NCI-H1417 (cell line): ENCODE measurements at regions not wholly inside any gene's neighbourhood (a gene's known extent, or its start where the extent isn't known, plus 50 kb on each side); places are given as distances from the start of the nearest gene placed in this dataset.

Source experiments
- DNase-seq, 3 experiments: peaks; one replicate each; lab custom pipeline; 2025; lab: John Stamatoyannopoulos, UW

DNA sequence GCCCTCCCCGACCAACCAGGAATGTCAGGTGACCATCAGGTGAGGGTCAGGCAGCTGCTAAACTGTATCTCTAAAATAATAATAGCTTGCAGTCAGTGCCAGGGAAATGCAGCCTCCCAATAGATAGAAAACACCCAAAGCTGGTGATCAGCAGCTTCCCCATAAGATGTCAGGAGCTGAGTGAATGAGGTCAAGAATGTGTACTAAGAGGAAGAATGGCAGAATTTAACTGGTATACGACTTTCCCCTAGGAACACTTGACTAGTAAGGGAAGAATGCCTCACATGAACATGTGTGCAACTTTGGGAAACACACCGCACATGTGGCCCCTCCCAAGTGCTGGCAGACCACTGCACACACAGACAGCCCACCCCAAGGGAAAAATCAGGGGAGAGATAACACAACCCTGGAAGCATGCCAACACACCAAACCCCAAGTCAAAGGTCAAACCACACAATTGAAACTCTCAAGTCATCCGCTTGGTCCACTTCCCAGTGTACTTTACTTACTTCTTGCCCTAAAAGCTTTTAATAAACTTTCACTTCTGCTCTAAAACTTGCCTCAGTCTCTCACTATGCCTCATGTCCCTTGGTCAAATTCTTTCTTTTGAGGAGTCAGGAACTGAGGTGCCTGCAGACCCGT is 806.5 kb downstream of the OTOL1 start:
- no peak for DNase-seq

DNA sequence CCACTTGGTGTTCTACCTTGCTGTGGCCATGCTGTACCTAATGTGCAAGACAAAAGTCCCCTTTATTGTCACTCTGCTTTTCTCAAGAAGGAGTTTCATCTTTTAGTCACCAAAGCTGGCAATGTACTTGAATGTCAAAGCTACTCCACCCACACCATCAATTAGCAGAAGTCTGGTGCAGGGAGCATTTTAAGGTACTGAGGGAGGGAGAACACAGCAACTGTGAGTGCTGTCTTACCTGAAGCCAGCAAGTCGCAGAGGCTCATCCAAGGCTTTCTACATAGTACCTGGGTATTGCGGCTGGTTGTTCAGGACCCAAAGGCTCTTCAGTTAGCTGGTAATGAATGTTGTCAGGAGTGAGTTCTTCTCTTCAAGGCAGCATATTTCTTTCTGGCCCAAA is 820.4 kb downstream of the OTOL1 start:
- no peak for DNase-seq

DNA sequence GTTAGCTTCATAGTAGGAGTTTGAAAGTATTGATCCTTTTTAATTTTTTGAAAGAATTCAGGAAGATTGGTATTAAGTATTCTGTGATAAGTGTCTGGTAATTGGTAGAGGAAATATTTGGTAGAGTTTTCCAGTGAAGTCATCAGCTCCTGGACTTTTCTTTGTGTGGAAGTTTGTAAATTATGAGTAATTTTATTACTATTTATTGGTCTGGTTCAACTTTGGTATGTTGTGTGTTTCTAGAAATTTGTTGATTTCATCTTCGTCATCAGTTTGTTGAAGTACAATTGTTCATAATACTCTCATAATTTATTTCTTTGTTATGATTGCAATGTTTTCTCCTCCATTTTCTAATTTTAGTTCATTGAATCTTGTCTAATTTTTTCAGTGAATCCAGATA is 832.0 kb downstream of the OTOL1 start:
- no peak for DNase-seq

DNA sequence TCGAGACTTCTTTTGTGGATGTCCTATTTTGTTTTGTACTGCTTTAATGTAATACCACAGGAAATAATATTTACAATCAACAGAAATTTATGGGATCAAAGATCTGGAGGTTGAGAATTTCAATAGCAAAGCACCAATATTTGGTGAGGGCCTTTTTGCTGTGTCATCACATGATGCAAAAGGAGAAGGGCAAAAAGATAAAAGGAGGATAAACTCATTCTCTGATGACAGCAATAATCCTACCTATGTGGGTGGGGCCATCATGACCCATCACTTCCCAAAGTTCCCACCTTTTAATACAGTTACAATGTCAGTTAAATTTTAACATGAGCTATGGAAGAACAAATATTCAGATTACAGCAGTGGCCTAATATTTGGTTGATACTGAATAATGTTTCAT is 832.9 kb downstream of the OTOL1 start:
- DNase-seq = no peak

DNA sequence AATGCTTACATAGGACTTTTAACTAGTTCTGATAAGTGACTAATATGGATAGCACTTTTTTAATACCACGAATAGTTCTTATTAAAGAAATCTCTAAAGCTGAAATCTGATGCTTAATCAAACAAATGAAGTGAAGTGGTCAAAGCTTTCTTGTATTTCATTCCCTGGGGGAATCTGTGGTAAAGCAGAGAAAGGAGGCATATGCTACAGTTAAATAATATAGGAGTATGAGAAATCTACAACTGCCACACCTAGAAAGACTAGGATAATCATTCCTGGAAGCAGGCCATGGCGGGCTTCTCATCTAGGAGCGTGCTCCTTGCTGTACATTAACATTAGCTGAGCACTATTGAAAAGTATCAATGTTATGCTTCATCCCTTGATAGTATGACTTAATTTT is 835.7 kb downstream of the OTOL1 start:
- no peak for DNase-seq

DNA sequence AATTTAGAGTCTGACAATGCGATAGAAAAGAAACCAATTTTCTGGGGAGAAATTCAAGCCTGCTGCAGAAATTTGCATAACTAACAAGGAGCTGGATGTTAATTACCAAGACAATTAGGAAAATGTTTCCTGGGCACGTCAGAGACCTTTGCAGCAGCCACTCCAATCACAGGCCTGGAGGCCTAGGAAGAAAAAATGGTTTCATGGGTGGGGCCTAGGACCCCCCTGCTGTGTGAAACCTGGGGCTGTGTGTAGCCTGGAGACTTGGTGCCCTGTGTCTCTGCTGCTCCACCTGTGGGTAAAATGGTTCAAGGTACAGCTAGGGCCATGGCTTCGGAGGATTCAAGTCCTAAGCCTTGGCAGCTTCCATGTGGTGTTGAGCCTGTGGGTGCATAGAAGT is 837.9 kb downstream of the OTOL1 start:
- no peak for DNase-seq

DNA sequence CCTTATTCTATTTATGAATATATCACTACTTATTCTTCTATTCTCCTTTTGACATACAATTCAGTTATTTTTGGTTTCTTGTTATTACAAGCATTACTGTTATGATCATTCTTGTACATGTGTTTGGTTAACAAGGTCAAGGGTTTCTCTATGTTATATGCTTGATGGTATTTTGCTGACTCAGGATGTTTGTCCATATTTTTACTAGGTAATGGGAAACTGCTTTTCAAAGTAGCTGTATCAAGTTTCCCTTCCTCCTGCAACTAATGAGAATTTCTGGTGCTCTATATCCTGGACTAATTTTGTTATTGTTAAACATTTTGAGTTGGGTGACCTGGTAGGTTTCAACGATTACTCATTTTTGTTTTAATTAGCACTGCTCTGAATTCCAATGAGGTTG is 841.0 kb downstream of the OTOL1 start:
- no peak for DNase-seq

DNA sequence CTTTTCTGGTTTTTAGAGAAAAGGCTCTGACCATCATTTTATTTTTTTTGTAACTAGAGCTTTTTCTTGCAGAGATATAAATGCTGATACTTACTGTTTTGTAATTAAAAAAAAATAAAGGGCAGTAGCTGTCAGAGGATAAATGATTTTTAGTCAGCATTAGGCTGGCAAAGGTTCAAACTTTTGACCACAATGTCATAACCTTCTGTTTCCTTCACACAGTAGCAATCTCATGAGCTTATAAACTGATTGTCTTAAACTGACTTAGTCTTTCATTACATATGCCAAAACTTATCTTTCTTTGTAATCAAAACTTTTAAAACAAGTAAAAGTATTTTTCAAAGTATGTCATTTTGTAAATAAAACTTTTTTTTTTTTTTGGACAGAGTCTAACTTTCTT is 841.9 kb downstream of the OTOL1 start:
- DNase-seq = no peak

DNA sequence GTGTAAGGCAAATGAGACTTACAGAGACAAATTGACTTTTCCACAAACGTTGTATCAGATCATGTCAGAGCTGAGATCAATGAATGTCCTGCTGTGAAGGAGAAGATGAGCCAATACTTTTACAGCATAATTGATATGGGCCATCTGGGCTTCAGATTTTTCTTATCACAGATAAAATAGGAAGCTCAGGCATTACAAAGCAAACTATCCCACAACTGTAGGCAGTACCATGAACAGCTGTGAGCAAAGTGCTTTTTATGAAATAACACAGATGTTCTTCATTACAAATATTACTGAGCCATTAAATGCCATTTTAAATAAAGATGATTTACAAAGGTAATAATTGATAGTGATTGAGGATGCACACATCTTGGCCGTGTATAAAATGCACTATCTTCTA is 852.3 kb downstream of the OTOL1 start:
- DNase-seq = no peak

DNA sequence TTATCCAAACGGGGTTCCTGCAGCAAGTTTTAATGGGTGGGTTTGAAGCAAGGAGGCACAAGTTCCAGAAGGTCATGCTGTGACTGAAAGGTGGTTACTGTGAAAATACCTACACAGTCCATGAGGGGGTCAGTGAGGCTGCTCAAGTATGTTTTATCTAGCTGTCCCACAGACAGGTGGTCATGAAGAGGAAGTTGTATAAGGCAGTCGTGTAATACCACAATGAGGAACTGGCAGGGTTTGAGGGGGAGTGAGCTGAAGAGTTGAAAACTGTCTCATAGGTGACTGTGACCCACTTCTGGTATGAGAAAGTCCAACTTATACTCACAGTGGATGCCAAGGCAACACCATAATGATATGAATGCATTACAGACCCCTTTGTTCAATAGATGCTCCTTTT is 856.8 kb downstream of the OTOL1 start:
- DNase-seq = no peak

DNA sequence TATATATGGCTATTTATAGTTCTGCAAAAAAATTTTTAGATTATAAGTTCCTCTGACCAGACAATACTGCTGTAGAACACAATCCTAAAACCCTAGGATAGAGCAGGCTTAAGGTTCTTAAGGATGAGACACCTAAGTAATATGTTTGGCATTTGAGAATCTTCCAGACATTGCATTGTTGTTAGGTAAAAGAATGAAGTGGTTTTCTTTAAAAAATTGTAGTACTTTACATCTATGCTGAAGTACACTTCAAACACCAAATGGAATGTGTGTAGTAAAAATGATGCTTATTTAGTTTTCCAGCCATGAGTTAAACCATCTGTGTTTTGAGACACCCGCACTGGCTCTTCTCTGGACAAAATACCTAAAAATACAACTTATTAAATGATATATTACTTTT is 857.7 kb downstream of the OTOL1 start:
- no peak for DNase-seq

DNA sequence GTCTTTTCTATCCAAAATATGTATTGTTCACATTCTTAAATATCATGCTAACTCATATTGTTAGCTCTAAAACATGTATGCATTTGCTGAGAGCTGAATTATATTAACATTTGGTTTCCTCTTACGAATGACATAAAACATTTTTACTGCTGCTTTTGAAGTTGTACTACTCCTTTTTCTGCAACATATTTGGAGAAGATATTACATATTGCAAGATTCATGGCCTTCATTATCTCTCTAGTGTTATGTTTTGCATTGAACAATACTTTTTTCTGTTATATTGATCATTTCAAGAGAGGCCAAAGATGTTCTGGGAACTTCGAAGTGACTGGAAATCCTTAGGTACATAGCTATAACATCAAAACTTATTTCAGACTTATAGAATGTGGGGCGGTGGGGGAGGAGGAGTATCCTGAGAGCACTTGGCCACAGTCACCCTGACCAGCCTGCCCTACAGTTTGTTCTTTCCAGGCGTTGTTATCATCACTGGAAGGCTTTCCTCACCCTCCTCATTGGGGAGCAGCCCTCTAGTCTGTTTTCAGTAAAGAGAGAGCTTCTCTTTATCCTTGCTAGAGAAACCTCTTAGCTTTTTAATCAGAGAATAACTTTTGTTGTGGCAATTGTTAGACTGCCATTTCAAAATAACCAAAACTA is 868.6 kb downstream of the OTOL1 start:
- no peak for DNase-seq

DNA sequence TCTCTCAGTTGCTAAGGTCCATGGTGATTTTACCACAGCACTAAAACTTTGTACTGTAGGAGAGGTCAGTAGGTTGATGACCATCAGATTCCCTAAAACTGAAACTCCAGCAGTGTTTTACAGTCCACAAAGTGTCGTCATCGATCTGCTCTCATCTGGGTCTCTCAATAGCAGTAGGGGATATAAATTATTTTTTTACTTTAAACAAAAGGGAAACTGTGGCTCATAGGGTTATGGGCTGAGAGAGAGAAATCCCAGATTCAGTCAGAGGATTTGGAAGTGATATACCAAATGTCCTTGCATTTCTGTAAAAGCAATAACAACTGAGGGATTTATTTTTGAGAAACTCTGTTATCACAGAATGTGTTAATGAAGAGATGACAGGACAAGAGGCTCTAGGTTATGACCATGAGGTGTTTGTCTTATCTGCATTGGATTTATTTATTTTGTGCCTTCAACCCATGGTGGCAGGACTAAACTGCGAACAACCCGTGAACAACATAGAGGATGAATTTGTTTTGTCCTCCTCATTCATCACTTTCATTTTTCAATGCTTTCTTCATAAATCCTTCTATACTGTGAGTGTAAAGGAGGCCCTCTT is 869.7 kb downstream of the OTOL1 start:
- no peak for DNase-seq

DNA sequence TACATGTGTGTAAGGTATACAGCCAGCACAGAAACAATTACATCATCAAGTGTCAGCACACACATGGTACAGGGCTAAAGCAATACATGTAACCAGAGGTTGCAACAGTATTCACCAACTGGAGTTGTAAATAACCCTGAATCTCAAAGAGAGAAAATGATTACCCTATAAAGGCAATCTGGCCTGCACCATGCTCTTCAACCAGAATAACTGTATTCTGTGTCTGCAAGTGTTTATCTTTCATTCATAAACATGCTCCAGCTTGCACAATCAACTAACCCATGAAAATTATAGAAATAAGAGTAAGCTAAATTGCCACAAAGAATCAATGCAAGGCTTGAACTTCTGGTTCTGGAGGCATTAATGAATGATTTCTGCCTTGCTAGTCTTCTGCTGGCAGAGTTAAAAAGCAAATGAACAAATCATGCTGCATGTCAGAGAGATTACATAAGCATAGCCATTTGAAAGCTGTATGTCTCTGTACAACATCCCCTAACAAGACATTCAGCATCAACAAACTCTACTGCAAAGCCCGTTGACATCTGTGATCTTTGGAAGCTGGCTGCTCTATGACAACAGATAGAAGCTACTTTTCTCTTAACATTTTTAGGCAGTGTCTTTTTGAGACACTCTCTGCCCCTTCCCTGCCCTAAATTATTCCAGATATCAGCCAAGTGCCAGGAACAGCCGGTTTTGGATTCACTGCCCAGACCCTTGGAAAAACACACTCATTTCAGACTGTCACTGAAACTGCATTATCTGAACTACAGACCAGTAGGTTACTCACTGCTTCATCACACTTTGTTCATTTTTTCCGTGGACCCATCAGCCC is 871.0 kb downstream of the OTOL1 start:
- DNase-seq = peak in 1 of 3 experiments; percentile 30

DNA sequence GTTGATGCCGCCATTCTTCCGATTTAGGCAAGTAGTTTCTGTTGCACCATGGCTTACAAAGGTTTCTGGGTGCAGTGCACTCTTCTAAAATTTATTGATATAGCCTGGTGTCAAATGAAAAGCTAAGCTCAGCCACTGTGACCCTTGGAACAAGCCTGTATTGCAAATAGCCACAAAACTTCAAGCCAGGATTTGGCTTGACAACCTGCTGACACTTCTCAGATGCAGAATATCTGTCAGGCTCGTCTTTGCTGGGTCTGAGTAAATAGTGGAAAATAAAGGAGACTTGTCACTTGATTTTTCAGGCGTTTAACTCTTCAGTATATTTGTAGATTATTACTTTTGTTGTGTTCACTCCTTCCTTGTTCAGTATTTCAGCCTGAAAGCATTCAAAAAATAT is 871.8 kb downstream of the OTOL1 start:
- DNase-seq = no peak

DNA sequence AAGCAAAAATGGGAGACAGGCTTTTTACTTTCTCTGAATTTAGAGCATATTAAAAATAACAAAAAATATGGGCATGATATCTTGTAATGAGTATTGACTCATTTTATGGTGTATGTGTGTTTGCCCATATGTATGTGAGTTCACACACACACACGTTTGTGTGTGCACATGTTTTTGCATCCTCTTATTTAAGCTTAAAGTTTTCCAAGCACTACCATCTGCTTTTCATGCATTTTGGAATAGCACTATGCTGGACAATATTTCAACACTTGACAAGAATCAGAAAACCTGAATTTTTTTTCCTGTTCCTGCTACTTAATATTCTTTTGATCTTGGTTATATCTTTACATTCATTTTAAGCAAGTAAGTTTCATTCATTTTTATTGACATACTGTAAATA is 872.7 kb downstream of the OTOL1 start:
- no peak for DNase-seq

DNA sequence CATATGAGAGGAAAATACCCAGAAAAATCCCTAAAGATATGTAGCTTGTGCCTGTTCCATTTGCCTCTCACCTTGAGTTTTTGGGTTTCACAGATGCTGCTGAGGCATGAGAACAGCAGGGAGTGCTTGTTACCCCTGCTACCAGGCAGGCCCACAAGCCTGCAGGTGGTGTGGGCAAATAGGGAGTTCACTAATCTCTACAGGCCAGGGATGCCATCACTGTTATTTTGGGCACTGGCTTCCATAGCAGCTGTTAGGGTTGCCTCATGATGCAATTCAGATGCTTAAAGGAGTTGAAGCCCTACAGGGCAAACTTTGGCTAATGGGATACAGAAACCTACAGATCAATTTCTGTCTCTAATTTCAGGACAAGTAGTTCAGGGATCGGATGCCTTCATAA is 873.5 kb downstream of the OTOL1 start:
- no peak for DNase-seq

DNA sequence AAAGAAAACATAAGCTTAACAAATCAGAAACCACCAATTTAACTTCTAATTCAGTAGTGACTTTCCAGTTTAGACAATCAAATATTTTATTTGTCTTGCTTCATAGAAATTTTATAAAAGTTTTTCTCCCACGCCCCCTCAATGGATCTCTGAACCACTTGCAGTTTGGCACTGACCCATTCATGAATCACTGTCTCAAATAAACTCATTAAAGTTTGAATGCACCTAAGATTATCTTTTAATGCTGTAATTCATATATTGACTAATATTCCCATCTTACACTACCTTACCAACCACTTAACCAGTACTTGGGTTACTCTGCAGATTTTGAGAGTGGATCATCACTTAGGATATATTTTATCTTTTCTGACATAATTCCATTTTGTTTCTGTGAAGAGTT is 880.2 kb downstream of the OTOL1 start:
- no peak for DNase-seq

DNA sequence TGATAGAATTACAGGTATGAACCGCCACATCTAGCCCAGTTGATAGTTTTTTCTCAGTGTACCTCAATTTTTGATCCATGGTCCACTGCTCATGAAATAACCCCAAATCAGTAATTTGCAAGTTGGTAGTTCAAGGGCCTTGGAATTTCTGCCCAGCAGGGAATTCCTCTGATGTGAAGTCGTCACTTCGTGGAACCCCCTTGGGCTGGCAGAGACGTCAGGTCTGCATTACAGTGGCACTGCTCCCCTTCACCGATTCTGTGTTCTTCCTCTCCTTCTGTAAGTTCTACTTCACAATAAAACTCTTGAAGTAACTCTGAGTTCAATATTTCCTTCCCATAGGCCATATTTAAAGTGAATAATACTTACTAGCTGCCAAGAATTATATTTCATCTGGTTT is 881.0 kb downstream of the OTOL1 start:
- DNase-seq = no peak

DNA sequence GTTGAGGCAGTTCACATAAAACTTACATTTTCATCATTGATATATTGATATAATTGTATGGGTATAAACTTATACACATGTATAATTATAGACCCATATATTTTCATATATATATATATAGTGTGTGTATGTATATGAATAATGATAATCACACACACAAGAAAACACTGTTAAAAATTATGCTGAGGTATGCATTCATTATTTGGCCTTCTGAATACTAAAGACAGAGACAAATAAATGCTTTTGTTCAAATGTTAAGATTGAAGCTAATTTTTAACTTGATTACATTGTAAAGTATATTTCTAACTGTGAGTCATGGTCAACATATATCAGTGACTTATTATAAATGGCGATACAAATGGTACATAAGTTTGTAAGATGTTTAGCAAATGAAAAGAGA is 888.8 kb downstream of the OTOL1 start:
- DNase-seq = no peak

DNA sequence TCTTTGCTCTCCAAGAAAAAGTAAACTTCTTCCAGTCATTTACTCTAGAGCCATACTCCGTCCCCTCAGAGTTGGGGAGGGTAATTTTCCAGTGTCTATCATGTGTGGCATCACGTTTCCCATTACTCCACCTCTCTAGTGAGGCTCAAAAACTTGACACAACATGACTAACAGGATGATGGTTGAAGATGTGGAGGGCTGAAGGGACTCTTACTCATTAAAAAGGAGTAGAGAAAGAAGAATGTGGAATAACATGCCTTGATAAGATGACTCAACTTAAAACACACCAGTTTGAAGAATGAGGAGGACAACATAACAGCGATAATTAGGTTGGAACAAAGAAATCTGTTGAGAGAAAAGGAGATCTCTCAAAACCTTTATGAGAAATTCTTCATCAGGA is 894.3 kb downstream of the OTOL1 start:
- no peak for DNase-seq

DNA sequence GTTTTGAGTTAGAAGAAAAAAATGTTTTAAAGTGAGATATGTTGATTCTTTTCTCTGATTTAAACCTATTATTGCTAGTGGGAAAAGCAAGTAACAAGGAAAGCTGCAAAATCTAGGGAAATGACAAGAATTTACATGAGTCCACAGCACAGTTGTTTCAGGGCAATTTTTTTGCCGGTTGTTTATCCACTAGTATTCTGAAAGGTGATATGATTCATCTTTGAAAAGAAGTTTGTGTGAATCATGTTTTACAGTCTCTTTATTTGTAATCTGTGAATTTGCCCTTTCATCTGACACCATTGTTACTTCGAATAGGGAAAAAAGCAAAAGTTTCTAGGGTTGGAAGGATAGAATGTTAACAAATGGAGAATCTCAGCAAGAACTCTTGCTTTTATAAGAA is 894.7 kb downstream of the OTOL1 start:
- no peak for DNase-seq

DNA sequence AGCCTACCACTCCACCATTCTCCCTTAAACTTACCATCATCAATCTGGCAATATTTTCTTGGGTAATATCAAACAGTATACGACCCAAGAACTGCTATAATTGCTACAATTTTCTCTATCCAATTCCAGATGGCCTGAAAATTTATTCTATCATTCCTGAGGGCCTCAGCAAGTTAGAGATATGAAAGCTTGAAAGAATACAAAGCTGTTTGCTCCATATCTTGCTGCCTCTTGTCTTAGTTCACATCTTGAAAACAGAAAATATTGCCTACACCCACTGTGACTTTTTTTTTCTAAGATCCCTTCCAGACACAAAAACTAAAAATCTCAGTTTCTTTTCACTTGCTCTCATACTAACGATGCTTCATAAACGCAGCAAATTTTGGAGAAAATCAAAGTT is 898.9 kb downstream of the OTOL1 start:
- no peak for DNase-seq
